Frontal cortex (tissue), 3 donors: ENCODE measurements at regions not wholly inside any gene's neighbourhood (a gene's known extent, or its start where the extent isn't known, plus 50 kb on each side); places are given as distances from the start of the nearest gene placed in this dataset.
"Not testable (repeated sequence)": the region's sequence is repeated elsewhere in the genome, so short reads cannot be mapped to it uniquely, and the experiment has no call there.

Source experiments
- DNase-seq, 2 donors: peaks; one replicate each; pipeline ENCODE4 v3.0.0; 2012; ENCODE audit warnings: low spot score in 2 of 2
- FAIRE-seq: peaks from 2 replicates; lab custom pipeline; 2012; peaks lifted over from hg19 to GRCh38; lab: Jason Lieb, UNC
- donor health status: control.
- donor health status: control.
- donor health status: control.

DNA sequence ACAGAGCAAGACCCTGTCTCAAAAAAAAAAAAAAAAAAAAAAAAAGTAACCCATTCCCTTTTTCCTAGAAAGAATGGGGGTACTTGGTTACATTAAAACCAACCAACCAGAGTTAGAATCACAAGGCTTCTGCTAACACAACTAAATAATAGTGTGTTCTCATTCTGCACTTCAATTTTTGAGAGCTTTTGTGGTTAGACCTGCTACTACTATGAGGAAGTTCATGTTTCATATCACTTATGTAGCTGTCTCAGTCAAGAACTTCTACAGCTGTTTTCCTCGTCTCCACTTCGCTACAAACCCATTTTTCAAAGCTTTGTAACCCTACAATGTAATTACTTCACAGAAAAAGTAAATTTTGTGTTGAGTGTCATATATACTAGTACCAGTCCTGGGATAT, 58.3 kb downstream of the PDHA2 start:
- FAIRE-seq (no peak), DNase-seq (no peak)

DNA sequence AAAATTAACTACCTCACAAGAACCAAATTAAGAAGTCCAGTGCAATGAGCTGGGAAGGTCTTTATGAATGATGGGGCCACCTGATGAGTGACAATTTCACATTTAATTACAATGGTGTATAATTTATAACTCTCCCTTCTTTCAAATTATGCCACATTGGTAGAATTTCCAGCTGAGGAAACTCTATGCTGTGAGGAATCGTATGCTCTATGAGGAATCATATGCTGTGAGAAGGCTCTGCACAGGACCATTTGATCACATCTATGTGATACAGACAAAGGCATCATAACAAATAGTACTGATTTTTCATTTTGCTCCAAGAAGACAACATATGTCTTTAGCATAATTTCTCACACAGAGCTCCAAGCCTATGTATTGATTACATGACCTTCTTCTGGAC, 69.3 kb downstream of the PDHA2 start:
- FAIRE-seq (no peak), DNase-seq (no peak)

DNA sequence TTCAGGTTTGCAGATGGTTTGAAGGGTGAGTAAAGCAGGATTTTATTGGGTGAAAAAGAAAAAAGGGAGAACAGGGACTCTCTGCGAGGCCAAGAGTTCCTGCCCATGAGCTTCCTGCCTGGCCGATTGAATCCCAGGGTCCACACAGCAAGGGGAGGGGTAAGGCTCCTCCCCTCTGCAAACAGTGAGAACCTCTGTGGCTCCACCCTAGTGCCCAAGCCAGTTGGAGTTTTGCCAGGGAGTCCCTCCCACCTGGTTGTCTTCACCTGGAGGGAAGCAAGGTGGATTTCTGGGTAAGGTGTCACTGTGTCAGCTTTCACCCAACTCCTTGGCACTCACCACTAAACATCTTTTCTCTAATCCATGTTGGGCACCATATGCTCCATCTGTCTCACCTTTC, 70.9 kb downstream of the PDHA2 start:
- FAIRE-seq (no peak), DNase-seq (no peak)

DNA sequence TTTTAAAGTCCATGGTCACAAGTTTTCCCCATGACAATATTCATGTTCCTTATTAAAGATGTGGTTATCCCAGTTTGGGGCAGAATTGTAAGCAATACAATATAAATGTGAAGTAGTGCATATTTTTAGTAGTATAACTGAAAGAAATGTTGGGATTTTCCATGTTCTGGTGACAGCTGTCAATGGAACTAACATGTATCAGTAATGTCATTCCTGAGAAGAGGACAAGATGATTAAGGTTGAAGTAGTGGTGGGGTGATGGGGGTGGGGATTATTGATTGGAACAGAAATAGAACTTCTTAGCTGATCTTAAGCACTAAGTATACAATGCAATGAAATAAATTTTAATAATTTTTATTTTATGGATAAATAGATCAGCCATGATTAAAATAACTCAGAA, 81.6 kb downstream of the PDHA2 start:
- DNase-seq (no peak), FAIRE-seq (no peak)

DNA sequence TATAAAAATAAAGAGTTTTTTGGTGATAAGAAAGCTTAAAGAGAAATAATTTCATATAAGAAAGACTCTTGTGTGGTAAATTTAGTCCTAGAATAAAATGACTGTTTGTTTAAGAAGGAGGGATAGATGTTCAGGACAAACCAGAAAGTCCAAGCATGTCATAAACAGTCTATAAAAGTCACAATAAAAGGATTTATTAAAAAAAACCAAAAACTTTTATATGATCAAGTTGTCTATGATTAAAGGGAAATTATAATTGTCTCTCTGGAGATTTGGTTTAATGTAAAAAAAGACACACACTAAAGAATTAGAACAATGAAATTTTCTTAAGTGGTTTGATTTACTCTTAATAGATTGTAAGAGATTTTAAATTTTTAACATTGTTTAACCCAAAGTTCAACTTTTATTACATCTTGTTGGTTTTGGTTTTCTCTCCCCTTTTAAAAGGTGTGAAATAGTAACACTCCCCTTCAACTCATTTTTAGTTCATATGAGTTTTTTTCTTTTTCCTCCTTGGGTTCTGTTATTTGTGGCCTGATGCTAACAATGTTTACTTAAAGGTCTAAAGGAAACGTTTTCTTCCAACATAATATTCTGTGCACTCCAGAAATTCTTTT, 89.7 kb downstream of the PDHA2 start:
- DNase-seq: no peak
- FAIRE-seq: peak; percentile 13

DNA sequence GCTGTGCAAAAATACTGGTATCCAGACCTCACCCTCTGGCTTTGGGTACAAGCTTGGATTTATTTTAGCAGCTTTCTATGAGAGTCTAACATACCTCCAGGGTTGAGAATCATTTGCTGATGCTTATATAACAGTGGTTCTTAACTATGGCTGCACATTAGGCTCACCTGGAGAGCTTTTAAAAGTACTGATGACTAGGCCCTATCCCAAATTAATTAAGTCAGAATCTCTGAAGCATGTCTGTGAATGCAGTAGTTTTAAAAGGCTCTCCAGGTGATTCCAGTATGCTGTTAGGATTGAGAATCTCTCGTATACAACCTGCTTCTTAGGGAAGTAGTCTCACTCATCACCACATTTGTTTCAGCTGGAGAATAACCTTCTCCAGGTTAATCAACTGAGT, 99.2 kb downstream of the PDHA2 start:
- DNase-seq: no peak
- FAIRE-seq: no peak

DNA sequence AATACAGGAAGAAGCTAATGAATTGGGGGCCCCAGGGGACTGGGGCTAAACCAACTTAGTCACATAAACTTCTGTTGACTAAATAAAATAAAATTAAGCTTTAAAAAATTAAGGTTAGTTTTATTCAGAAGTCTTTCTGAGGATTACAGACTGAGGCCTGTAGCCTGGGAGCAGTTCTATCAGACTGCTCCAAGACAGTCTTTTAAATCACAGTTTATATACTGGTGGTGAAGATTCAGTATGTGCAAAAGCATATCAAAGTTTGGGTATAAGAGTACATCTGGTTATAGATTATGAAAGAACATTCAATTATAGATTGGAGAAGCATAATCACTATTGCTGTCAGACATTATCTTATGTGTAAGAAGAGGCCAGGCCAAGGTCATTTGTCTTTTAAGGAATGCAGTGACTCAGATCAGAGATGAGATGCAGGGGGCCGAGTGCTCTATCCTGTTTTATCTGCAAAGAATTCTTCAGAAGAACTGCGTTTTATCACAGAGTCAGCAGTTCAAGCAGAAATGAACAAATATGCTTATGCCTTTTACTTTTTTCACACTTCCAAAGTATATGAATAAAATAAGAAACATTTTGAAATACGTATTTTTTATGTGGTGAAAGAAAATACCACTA, 109.4 kb downstream of the PDHA2 start:
- no peak for FAIRE-seq
- no peak for DNase-seq

DNA sequence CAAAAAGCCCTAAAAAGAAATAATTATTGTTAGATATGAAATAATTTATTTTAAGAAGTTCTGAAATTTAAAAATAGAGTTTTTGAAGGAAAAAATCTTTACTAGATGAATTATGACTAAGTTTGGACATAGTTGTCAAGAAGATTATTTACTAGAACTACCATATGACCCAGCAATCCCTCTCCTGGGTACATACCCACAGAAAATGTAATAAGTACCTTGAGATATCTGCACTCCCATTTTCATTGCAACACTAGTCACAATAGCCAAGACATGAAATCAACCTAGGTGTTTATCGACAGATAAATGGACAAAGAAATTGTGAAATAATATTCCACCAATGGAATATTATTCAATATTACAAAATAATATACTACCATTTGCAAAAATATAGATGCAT, 109.9 kb downstream of the PDHA2 start:
- FAIRE-seq (peak; percentile 15), DNase-seq (no peak)

DNA sequence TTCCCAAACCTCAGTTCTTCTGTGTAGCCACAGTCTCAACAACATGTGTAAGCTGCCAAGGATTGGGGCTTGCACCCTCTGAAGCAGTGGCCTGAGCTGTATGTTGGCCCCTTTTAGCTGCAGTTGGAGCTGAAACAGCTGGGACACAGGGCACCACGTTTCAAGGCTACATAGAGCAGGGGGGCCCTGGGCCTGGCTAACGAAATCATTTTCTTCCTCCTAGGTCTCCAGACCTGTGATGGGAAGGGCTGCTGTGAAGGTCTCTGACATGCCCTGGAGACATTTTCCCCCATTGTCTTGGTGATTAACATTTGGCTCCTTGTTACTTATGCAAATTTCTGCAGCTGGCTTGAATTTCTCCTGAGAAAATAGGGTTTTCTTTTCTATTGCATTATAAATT, 112.6 kb downstream of the PDHA2 start:
- DNase-seq, FAIRE-seq: not testable (repeated sequence)

DNA sequence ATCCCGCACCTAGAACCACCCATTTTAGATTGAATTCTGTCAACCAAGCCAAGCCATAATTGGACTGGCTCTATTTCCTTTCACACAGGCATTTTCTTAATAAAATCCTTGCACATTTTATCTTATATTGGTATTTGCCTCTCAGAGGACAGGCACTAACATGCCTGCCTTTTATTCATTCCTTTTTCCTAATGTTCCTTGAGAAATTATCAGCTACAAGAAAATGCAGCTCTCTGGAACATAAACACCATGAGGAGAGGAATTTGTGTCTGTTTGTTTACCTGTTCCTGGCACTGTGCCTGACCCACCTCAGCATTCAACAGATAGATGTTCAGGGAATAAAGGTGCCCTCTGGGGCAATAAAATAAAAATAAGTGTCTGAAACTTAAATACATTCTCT, 116.2 kb downstream of the PDHA2 start:
- FAIRE-seq (no peak), DNase-seq (no peak)

DNA sequence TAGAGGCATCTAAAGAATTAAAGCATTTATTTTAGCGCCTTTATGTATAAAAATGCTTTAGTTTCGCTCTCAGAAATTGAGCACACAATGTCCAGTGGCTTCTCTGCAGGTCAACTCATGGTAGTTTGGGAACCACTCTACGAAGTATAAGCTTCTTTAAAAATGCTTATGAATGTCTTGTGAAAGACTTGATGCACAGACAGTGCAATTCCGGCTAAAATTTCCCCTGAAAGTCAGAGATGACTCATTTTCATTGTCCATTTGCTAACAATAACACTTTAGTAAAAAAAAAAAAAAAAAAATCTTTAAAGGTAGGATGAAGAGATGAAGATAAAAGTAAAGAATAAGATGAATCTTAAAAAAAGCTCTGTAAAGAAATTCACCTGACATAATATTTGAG, 117.2 kb downstream of the PDHA2 start:
- no peak for FAIRE-seq
- DNase-seq: no peak

DNA sequence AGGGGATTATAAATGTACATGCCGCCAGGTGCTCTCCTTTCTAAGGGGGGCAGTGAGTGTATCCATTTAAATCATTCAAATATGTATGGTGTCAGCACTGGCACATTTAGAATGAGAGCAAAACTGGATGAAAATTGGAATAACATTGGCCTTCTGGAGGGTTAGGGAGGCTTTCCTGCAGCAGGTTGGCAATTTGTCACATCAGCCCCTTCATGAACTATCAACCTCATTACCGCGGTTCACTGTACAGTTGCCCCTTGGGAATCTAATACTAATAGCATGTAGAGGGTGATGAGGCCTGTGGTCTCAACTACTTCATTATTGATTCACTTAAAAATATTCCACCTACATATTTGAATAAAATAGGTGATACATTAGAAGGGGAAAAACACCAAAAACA, 117.9 kb downstream of the PDHA2 start:
- FAIRE-seq (no peak), DNase-seq (no peak)

DNA sequence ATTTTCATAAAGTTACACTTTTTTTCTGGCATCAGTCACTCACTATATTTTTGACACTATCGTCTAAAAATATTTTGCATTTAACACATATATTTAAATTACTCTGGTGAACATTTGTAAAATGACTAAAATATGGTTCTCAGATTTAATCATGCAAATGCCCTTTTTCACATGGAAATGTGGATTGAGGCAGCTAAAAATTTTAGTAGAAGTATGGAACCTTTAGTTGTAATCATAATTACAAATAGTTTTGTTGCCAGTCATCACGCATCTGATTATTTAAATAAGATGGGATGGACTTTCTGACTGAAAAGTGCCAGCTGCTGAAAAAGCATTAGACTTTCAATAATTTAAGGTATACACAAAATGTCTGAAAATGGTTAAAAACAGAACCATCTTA, 119.3 kb downstream of the PDHA2 start:
- FAIRE-seq (peak; percentile 21), DNase-seq (no peak)

DNA sequence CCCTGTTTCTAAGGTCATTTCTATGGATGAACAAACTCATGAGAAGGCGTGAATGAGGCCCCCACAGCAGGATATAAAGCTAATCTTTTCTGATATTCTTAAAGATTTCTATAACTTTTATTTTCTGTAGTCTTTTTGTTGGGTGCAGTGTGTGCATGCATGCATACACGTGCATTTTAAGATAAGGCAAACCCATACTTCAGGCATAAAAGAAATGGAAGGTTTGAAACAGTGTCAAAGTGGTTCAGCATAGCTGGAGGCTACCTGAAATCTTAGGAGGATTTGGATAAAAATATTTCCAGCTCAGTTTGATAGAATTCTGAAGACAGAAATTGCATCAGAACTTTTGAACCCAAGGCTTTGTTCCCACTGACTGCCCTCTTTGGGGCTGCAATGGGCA, 119.7 kb downstream of the PDHA2 start:
- FAIRE-seq: no peak
- no peak for DNase-seq

DNA sequence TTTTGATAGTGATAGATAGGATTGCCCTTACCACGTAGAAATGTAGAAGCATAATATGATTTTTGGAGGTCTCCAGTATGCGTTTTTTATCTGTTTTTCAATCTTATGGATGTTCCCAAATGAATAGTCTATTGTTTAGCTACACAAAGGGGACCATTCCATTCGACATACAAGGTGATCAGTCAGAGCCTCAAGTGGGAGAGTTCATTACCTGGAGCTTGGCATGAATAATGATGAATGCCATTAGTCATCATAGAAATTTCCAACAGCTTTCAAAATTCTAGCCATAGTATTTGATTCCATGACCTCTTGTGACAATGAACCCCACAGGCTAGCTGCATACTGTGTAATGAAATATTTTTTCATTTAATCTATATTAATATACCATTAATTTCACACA, 123.6 kb downstream of the PDHA2 start:
- DNase-seq (no peak), FAIRE-seq (no peak)

DNA sequence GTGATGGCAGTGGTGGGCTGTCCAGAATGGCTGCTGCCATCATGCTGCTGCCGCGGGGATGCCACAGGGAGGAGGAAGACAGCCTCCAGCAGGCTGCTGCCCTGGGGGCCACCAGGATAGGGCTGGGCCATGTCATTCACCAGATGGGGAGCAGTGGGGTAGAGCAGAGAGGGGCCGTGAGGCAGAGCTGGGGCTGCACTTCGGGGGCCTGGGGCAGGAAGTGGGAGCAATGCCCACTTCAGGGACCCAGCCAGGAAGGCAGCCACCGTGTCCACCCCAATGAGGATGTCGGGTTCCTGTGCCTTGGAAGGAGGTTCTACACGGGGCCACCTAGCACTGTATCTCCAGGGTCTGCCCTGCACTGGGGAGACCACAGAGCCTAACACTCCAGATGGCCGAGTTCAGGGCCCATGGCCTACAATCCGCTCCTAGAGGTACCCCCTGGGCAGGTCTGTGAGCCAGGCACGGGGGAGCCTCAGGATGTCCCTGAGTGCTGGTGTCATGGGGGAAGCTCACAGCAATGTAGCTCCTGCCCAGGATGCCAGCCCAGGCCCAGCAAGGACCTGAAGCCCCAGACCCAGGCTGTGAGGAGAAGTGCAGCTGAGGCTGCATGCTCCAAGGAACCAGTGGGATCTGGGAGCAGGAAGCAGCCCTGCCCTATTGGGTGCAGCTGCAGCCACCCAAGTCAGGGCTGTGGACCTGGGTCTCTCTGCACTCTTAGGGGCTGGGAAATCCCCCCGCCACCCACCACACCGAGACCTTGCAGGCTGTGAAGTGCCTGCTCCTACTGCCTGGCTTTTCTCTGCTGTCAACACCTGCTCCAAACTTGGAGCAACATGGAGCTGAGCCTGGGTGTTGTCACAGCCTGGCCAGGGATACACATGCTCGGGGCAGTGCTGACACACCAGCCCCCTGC, 140.3 kb downstream of the PDHA2 start:
- FAIRE-seq: no peak
- DNase-seq: no peak

DNA sequence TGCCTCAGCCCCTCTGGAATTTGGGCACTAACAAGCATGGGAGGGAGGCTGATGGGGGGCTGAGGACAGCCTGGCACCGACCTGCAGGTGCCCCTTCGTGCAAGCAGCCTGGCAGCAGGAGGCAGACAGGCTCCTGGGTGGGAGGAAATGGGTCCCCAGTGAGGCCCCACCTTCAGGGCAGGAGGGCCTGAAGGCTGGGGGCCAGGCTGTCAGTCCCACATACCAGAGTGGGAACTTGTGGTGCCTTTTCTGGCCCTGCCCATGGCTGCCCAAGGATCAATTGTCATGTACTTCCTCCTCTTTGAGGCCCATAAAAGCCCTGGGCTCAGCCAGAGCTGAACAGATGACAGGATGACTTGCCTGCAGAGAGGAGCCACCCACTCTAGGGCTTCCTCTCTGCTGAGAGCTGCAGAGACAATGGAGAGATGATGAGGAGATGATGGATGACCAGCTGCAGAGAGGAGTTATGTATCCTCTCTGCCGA, 141.0 kb downstream of the PDHA2 start:
- DNase-seq: no peak
- FAIRE-seq: no peak

DNA sequence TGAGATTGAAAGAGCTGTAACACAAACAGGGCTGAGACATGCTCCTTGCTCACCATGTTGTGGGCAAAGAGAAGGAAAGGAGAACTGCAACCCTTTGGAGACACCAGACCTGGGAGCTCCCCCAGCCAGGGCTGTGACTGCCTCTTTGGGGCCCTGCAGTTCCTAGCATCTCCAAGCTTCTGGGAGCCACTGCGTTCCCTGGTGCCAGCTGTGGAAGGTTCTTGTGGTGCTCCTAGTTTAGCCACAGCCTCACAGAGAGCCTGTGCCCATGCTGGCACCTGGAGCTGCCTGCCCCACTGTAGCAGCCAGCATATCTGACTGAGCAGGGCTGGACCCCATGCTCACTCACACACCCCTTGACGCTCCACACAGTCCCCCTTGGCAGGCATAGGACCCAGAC, 141.7 kb downstream of the PDHA2 start:
- DNase-seq: no peak

DNA sequence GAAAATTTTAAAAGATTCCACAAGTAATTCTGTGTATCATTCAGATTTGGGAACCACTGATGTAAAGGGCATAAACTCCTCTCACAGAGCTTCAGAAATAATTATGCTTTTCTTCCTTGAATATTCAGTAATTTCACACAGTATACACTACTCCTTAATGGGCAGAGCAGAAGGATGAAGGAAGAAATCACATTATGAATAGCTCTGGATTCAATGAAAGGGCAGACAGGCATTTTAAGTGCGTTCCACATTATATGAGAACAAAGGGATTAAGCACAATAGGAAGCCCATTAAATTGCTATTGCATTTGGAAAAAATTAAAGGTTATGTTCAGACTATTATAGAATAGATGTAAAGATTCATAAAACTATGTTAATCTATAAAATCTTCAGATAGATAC, 142.6 kb downstream of the PDHA2 start:
- DNase-seq (no peak), FAIRE-seq (no peak)

More for the DNA sequence above, 141.7 kb downstream of the PDHA2 start:
- no peak for FAIRE-seq

DNA sequence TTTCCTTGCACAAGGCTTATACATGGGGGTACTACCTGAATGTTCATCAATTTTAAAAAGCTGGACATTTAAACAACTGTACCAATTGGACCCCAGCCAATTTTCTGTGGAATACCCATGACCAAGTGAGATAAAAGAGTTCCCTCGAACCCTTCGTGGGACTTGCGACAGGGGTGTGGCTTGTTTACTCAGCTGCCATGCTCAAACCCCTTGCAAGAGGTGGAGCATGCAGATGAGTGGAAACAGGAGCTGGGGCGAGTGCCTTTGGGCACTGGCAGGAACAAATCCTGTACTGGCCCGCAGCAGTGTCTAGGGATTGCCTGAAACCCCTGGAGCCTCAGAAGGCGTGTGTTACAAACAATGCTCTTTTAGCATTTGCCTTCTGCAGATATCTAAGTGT, 144.2 kb downstream of the PDHA2 start:
- no peak for DNase-seq
- FAIRE-seq: no peak

DNA sequence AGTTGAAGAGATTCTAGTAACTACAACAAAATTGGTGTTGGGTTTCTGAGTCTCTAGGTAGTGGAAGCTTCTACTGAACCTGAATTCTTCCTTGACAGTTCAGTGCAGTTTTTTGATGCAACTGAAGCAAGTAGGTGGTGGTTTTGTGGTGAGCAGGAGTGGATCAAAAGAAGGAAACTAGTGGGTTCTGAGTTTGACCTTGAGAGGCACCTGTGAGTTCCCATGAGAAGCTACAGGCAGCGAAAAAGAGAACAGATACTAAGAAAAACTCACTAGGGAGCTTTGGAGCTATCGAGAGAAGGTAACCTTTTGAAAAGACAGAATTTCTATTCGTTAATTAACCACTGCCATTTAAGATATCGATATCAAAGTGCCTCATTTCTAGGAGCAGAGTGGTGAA, 145.2 kb downstream of the PDHA2 start:
- FAIRE-seq: no peak

More for the DNA sequence above, 145.2 kb downstream of the PDHA2 start:
- DNase-seq: no peak
